Memory B cell (primary cell): ENCODE measurements at regions not wholly inside any gene's neighbourhood (a gene's known extent, or its start where the extent isn't known, plus 50 kb on each side); places are given as distances from the start of the nearest gene placed in this dataset.
"Not testable (repeated sequence)": the region's sequence is repeated elsewhere in the genome, so short reads cannot be mapped to it uniquely, and the experiment has no call there.

Experiments
- ATAC-seq: fragments of 150-1000 bp; cut with Tn5 transposase; 2 replicates; pipeline ENCODE4 v1.10.0; 2021; ENCODE audit warnings: low read depth, mild to moderate bottlenecking, moderate library complexity
- DNase-seq, 2 donors: peaks; one replicate each; pipeline ENCODE4 v3.0.0; 2022; ENCODE audit warnings: low spot score in 2 of 2
- H3K27ac Mint-ChIP-seq: one replicate; pipeline ENCODE4 v1.8.0; 2022; ENCODE audit warnings: mild to moderate bottlenecking, moderate library complexity, mixed read lengths
- H3K27me3 Mint-ChIP-seq: one replicate; pipeline ENCODE4 v1.8.0; 2022; ENCODE audit warnings: mixed read lengths
- H3K36me3 Mint-ChIP-seq: one replicate; pipeline ENCODE4 v1.8.0; 2022; ENCODE audit warnings: mild to moderate bottlenecking, mixed read lengths
- H3K4me1 Mint-ChIP-seq: one replicate; pipeline ENCODE4 v1.8.0; 2022; ENCODE audit warnings: mixed read lengths
- H3K4me3 Mint-ChIP-seq: one replicate; pipeline ENCODE4 v1.8.0; 2022; ENCODE audit warnings: mild to moderate bottlenecking, moderate library complexity, mixed read lengths
- H3K9me3 Mint-ChIP-seq: one replicate; pipeline ENCODE4 v1.8.0; 2022; ENCODE audit warnings: mixed read lengths

- H3K4me3 Mint-ChIP-seq, H3K4me1 Mint-ChIP-seq, H3K36me3 Mint-ChIP-seq, H3K27ac Mint-ChIP-seq, H3K9me3 Mint-ChIP-seq, DNase-seq, H3K27me3 Mint-ChIP-seq: not testable (repeated sequence)
- ATAC-seq, result peak; percentile 59
Measured at GRCh38 chr1:149218080-149218988, 115.0 kb upstream of the NBPF9 start.

GRCh38 chr1:149219539-149219938 lies 116.2 kb upstream of the NBPF9 start:
- H3K27ac Mint-ChIP-seq, H3K9me3 Mint-ChIP-seq, ATAC-seq, H3K36me3 Mint-ChIP-seq, H3K4me3 Mint-ChIP-seq, H3K27me3 Mint-ChIP-seq, DNase-seq, H3K4me1 Mint-ChIP-seq: not testable (repeated sequence)

DNA sequence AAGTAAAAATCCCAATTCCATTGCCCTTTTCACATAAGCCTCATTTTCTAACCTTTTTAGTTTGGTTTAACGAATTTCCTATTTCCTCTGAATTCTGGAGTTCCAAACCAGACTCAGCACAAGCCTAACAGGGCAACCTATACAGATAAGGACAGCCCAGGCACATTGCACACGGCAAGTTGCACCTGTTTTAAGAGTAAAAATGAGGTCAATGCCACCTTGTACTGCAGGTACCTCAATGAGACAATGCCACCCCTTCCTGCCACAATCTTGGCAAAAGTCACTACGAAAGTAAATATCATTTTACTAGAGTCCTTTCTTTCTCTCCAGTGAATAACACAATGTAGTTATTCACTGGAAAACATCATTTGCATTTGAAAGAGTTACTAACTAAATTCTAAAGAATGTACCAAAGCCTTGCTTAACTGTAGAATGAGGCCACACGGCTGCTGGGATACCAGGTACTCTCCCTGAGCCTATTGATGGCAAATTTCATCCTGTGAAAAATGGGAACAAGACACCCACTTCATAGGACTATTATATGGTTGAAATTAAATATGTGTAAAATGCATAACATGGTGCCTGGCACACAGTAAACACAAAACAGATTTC lies 117.2 kb upstream of the NBPF9 start:
- not testable (repeated sequence) for H3K27ac Mint-ChIP-seq, DNase-seq, H3K4me3 Mint-ChIP-seq, H3K27me3 Mint-ChIP-seq, ATAC-seq, H3K9me3 Mint-ChIP-seq, H3K4me1 Mint-ChIP-seq, H3K36me3 Mint-ChIP-seq

- H3K27ac Mint-ChIP-seq, H3K36me3 Mint-ChIP-seq, DNase-seq, ATAC-seq, H3K4me3 Mint-ChIP-seq, H3K27me3 Mint-ChIP-seq, H3K9me3 Mint-ChIP-seq, H3K4me1 Mint-ChIP-seq: not testable (repeated sequence)
Measured at GRCh38 chr1:149227933-149228665, 124.7 kb upstream of the NBPF9 start.

GRCh38 chr1:149228672-149229585 lies 125.6 kb upstream of the NBPF9 start:
- not testable (repeated sequence) for ATAC-seq, H3K4me3 Mint-ChIP-seq

GRCh38 chr1:149229813-149230212 lies 126.5 kb upstream of the NBPF9 start:
- not testable (repeated sequence) for H3K4me1 Mint-ChIP-seq, H3K27me3 Mint-ChIP-seq, H3K9me3 Mint-ChIP-seq, H3K36me3 Mint-ChIP-seq, H3K27ac Mint-ChIP-seq, ATAC-seq, H3K4me3 Mint-ChIP-seq, DNase-seq

More at GRCh38 chr1:149228672-149229585, 125.6 kb upstream of the NBPF9 start:
- H3K36me3 Mint-ChIP-seq, H3K4me1 Mint-ChIP-seq, H3K9me3 Mint-ChIP-seq, H3K27me3 Mint-ChIP-seq, DNase-seq, H3K27ac Mint-ChIP-seq: not testable (repeated sequence)

DNA sequence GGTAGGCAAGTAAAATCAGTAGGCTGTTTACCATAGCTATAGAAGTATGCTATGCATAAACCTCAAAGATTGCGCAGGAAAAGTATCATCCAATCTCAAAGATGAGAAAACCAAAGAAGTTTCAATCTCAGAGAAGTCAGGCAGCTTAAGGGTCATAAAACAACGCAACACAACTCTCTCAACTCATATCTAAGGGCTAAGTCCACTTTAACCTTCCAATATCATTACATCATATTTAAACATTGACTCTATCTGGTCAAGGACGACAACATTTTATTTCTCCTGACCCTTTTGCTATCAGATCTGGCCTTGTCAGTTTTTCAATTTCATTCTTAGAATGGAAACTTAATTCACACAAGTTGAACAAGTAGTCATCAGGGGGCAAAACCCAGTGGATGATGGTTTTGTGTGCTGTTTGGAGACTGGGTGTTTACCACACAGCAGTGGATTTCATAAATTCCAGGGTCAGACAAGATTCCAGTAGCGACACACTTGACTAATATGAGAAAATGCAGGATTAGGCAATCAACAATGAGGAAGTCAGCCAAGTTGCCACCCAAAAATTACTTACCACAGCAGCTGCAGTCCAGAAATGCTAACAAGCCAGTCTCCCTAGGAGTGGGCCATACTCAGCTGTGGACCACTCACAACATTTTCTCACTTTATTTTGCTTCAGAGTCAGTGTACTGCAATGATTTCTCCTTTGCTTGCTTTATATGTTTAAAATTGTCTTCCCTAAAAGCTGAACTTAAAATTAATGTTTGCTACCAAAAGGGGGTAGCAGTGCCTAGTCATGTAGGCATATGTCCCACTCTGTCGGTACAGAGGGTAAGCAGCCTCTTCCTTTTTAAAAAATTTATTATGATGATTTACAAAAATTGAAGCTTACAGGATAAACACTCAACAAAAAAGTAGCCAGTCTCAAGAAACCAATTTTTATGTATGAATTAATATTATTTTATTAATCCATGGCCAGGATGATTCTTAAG lies 131.9 kb upstream of the NBPF9 start:
- not testable (repeated sequence) for H3K36me3 Mint-ChIP-seq, H3K27me3 Mint-ChIP-seq, ATAC-seq, DNase-seq, H3K9me3 Mint-ChIP-seq, H3K4me1 Mint-ChIP-seq, H3K4me3 Mint-ChIP-seq, H3K27ac Mint-ChIP-seq

DNA sequence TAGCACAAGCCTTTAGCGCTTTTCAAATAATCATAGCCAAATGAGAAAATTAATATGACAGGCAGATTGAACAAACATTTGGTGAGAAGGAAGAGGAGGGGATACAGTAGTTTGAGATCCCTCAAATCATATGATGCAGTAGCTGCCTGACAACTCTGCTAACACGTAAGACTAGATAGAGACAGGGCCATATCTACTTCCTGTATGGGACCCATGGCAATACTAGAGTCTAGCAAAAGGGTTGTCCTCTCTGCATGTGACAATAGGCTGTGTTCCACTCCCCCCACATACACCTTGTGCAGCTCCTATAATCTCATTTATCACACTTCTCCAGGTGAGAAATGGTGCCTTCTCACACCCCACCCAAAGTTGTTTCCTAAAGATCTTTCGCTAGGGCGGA lies 134.2 kb upstream of the NBPF9 start:
- H3K27me3 Mint-ChIP-seq, H3K27ac Mint-ChIP-seq, H3K36me3 Mint-ChIP-seq, H3K4me3 Mint-ChIP-seq, ATAC-seq, DNase-seq, H3K9me3 Mint-ChIP-seq, H3K4me1 Mint-ChIP-seq: not testable (repeated sequence)

DNA sequence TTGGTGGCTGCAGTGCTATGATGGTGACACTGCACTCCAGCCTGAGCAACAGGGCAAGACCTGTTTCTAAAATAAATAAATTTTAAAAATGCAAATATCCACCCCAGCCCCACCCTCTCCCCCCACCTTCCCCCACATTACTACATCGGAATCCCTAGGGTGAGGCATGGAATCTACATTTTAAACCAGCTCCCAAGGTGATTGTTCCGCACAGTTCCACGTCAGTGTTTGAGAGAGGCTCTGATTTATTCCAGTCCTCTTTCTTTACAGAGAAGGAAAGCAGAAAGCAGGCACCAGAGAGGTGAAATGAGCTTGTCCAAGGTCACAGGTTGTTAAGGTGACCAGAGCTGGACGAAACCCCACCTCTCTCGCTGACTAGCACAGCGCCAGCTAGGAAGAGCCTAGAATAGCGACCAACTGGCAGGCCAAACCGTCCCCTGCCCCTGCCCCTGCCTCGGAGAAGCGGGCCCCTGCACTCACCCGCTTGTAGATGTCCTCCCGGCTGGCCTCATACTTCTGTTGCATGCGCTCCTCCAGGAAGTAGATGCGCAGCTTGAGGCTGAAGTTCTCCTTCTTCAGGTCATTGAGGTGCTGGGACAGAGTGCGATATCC lies 136.7 kb upstream of the NBPF9 start:
- not testable (repeated sequence) for H3K4me3 Mint-ChIP-seq, H3K9me3 Mint-ChIP-seq, H3K27ac Mint-ChIP-seq, H3K4me1 Mint-ChIP-seq, H3K27me3 Mint-ChIP-seq, H3K36me3 Mint-ChIP-seq, ATAC-seq, DNase-seq

- H3K4me1 Mint-ChIP-seq, H3K27ac Mint-ChIP-seq, DNase-seq, H3K9me3 Mint-ChIP-seq, ATAC-seq, H3K4me3 Mint-ChIP-seq, H3K27me3 Mint-ChIP-seq, H3K36me3 Mint-ChIP-seq: not testable (repeated sequence)
Measured at GRCh38 chr1:149240530-149240929, 137.2 kb upstream of the NBPF9 start.

DNA sequence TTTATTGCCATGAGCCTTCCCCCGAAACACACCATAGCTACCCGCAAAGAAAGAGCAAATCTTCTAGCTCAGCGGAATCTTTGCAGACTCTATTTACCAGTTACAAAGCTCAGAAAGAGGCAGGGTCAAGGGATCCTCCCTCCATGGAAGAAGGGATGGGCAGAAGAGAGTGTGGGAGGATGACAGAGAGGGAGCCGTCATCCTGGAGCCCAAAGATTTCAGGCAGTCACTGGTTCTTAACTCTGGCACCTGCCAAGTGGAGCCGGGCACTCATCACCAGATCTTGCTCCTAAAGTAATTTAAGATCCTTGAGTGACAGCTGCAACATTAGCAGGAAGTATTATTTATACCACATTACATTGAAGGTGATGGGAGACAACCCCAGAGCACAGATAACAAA lies 137.9 kb upstream of the NBPF9 start:
- not testable (repeated sequence) for H3K9me3 Mint-ChIP-seq, H3K4me3 Mint-ChIP-seq, H3K4me1 Mint-ChIP-seq, H3K27me3 Mint-ChIP-seq, H3K27ac Mint-ChIP-seq, H3K36me3 Mint-ChIP-seq, ATAC-seq, DNase-seq

DNA sequence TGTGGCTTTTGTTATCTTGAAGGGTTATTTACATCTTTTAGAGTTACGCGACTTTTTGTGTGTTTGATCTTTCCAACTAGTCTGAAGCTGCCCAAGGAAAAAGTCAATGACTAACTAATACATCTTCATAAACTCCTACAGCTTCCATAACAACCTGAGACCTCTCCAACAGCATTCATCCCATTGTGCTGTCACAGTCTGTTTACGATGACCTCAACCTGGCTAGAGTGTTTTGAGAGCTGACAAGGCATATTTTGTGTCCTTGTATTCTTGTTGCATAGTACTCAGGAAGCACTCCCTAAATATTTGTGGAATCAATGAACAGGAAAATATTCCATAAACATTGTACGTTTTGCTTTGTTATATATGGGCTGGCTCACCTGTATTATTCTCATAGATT lies 140.2 kb upstream of the NBPF9 start:
- not testable (repeated sequence) for H3K27ac Mint-ChIP-seq, H3K4me3 Mint-ChIP-seq, H3K4me1 Mint-ChIP-seq, DNase-seq, H3K36me3 Mint-ChIP-seq, ATAC-seq, H3K27me3 Mint-ChIP-seq, H3K9me3 Mint-ChIP-seq
